Amygdala (tissue), 56 donors: ENCODE measurements at regions not wholly inside any gene's neighbourhood (a gene's known extent, or its start where the extent isn't known, plus 50 kb on each side); places are given as distances from the start of the nearest gene placed in this dataset.
"Not testable (repeated sequence)": the region's sequence is repeated elsewhere in the genome, so short reads cannot be mapped to it uniquely, and the experiment has no call there.

Source experiments
- DNase-seq, 56 donors: peaks; one replicate each; lab custom pipeline; 2025; lab: John Stamatoyannopoulos, UW

DNA sequence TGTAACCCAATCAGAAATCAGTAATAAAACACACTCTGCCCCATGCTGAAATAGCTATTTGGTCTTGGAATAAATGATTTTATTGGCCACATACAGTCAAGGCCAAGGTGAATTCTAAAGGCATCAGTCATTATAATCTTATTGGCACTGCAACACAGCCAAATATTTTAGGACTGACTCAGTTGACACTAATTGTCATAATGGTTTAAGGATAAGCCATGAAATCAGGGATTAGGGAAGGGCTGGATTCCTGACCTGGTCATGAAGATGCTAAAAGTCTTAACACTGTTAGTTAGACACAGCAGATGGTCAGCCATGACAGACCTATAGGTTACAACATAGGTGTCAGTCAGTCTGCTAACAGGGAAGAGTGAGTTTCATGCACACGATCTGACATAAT, 330.3 kb upstream of the NPSR1 start:
- no peak for DNase-seq

DNA sequence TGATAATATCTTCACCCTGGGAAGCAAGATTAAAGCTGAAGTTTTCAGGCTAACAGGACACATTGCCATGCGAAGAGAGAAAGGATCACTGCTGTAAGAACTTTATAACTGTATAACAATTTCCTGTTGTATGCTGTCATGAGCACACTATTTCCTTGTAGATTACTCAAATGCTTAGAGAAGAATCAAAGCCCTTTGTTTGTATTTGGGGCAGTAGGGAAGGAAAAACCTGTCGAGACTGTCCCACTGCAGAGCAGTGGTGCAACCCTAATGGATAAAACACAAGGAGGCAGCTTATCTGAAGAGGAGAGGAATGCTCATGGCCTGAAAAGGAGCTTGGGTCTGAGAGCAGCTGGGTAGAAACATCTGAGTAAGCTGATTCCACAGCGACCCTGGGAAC, 327.7 kb upstream of the NPSR1 start:
- no peak for DNase-seq

GRCh38 chr7:34331102-34331501, 326.9 kb upstream of the NPSR1 start:
- no peak for DNase-seq

DNA sequence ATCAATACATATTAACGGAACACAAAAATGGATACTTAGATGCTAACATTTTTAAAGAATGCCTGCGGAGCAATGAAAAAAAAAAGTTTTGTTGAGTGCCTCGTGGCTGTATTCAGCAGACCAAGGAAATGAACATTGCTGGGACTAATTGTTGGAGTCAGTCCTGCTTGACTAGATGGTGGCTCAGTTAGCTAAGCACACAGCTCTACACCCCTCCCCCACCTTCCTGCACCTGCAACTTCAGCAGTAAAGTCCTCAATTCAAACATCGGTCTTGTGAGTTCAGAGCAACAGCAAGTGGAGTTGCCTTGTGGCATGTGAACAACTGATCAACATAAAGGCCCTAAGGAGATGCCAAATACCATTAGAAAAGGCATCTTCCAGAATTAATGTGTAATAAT, 326.0 kb upstream of the NPSR1 start:
- DNase-seq: no peak

DNA sequence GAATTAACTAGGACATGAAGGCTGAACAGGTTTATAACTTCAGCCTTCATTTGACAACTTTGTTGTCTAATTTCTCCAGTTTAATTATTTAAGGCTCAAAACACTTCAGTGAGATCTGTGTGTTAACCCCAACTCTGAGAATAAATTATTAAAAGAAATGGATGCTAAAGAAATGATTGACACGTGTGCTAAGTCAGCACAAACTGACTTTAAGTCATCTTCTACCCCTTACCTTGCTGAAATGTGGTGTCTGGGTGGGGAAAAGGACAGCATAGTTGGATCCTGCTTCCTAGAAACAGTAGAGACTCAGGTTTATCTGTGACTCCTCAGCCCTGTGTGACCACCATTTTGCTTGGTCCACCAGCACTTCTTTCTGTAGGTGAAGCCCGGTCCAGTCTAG, 324.8 kb upstream of the NPSR1 start:
- DNase-seq: no peak

DNA sequence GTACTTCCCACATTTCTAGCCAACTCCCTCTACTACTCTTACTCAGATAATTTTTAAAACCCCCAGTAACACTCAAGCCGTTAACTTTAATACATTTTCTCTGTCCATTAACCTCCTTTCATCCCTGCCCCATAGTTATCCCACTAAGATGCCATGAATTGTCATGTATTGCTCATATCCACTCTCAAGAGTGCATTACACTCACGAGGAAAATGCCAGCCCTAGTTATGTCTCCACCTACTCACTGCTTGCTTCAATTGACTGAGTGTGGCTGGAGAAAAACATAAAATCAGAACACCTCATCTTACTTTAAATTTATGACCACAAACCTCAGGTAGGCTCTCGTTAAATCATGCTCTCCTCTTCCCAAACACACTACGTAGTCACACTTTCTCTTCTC, 324.1 kb upstream of the NPSR1 start:
- no peak for DNase-seq

DNA sequence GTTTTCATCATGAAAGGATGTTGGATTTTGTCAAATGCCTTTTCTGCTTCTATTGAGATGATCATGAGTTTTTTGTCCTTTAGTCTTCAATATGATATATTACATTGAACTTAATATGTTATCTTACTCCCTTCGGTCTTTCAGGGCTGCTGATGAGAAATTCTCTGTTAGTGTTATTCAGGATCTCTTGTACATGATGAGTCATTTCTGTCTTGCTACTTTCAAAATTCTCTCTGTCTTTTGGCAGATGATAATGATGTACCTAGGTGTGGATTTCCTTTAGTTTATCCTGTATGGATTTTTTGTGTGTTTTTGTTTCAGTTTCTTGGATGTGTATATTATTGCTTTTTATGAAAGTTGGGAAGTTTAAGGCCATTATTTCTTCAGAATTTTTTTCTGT, 320.9 kb upstream of the NPSR1 start:
- DNase-seq: no peak

DNA sequence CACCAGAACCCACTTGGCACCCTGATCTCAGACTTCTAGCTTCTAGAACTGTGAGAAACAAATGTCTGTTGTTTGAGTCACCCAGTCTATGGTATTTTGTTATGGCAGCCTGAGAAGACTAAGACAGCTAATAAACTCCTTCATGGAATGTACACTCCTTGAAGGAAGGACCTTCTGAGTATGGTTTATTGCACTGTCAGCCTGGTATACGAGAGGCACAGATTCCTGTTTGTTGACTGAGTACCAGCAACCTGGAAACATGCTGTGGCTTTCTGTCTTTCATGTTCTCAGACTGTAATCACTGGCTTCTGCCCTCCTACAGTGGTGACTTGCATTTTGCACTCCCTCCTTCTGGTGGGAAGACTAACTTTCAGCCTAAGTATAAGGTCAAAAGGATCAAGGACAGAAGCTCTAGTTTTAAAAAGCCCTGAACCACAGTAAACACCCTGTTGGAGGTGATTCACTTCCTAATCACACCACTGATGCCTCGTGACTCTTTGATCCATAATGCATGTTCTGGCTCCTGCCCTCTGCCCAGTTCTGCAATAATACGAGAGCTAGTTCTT, 319.0 kb upstream of the NPSR1 start:
- DNase-seq: no peak

- no peak for DNase-seq
Measured at GRCh38 chr7:34341326-34341725, 316.7 kb upstream of the NPSR1 start.

- no peak for DNase-seq
Measured at GRCh38 chr7:34342387-34342786, 315.6 kb upstream of the NPSR1 start.

- peak in 14 of 56 donors; percentile 0 to 55 (median 14) for DNase-seq
Measured at GRCh38 chr7:34343667-34344066, 314.4 kb upstream of the NPSR1 start.

- DNase-seq: no peak
Measured at GRCh38 chr7:34354011-34354410, 304.0 kb upstream of the NPSR1 start.

DNA sequence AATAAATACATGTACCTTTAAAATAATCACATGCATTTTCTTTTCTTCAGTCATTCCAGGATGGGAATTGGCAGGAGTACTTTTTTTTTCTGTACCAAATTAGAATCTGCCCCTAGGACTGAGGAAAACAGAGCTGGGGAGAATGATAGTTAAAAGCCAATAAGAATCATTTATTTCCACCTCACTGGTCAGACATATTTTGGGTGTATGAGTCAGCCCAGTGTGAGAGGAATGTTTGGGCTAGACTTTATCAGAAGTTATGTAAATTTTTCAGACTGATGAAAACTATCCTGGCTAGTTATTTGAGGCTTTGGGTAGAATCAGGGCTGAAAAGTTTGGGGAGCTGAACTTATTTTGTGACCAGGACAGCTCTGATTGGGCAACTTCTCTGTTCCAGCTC, 303.1 kb upstream of the NPSR1 start:
- DNase-seq: no peak

GRCh38 chr7:34357068-34357467, 300.9 kb upstream of the NPSR1 start:
- no peak for DNase-seq

DNA sequence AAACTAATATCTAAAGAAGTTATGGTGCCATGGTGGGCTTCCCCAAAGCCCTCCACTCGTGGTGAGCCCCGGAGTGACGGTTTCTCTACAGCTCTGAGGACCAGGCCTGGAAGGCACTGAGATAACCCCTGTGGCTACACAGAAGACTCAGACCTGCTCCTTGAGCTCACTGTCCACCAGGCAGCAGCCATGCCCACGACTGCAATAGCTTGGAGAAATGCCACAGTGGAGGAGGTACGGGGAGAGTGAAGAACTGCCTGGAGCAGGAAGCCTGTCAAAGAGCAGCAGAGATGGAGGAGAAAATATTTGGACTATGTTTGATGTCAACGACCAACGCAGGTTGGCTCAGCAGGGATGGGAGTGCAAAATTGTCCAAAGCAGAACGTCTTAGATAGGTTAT, 300.1 kb upstream of the NPSR1 start:
- no peak for DNase-seq

DNA sequence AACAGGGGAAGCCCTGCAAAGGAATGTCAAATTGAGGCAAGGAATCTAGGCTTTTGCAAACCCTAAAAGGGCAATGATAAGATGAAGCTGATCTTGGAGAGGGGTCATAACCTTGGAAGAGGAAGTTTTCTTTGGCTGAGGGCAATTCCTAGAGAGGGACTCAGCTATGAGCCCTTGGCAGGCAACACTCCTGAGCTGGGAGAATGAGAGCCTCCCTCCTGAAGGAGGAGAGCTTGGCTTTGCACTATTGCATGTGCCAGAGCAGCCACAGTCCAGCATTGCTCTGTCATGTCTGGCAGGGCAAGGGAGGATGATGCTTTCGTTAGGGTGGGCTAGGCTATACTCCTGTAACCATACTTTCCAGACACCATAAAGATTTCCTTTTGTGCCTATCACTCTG, 299.4 kb upstream of the NPSR1 start:
- DNase-seq: not testable (repeated sequence)

- peak in 20 of 56 donors; percentile 1 to 52 (median 10) for DNase-seq
Measured at GRCh38 chr7:34361663-34362250, 296.3 kb upstream of the NPSR1 start.

- DNase-seq: no peak
Measured at GRCh38 chr7:34362621-34363020, 295.4 kb upstream of the NPSR1 start.

DNA sequence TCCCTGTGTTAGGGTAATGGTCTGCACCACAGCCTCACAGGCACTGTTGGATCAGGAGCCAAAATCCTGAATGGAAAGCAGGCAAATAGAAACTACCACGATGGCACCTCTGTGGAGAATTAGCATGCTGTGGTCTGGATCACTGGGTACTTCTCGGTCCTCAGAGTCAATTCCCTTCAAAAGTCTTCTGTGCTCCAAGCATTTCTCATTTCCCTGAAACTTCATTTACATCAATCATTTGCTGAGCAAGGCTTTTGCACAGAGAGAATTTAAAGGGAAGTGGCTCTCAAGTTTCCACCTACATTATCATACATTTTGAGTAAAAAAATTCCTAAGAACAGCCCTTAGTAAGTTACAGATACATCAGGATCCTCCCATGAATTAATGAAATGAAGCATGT, 293.9 kb upstream of the NPSR1 start:
- no peak for DNase-seq

DNA sequence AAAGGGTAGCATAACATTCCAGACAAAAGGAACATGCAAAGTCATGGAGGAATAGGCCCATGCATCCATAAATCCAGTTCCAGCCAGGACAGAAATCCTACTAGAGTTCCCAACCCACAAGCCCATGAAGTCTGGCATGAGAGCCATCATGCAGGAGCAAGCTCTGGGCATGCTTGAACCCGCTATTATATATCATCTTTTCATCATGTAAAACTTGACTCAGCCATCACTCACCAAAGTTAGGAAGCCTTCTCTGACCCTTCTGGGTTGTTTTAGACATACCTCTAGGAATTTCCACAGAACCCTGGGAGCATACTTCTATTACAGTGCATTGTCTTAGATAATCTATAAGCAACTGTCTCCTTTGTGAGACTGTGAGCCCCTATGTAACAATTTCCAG, 293.0 kb upstream of the NPSR1 start:
- no peak for DNase-seq

- no peak for DNase-seq
Measured at GRCh38 chr7:34365611-34366010, 292.4 kb upstream of the NPSR1 start.

DNA sequence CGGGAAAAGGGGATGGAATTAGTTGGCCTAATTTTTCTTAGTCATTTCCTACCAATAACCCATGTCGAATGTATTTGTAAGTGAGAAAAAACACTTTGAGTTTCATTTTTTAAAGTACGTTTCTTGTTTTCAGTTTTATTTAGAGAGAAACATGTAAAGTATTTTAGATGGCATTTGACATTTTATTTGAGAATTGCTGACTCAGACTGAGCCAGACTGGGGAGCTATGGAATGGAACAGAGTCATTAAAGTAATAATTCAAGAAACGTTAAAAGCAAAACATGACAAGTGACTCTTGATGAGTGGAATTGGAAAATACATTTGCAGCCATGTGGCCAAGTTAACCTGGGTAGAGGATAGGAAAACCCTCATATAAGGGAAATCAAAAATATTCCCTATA, 286.1 kb upstream of the NPSR1 start:
- no peak for DNase-seq

GRCh38 chr7:34373940-34374339, 284.1 kb upstream of the NPSR1 start:
- DNase-seq: no peak
